OCI-LY3 (cell line): ENCODE measurements at regions not wholly inside any gene's neighbourhood (a gene's known extent, or its start where the extent isn't known, plus 50 kb on each side); places are given as distances from the start of the nearest gene placed in this dataset.

Experiments
- H2AFZ ChIP-seq: fragments of 200-600, 300-600 bp; shearing (Covaris generic); 2 replicates; pipeline ENCODE4 v1.6.0; 2014; ENCODE audit warnings: antibody characterized with exemption, low read depth, low read length
- H3K27ac ChIP-seq: fragments of 200-600, 300-600 bp; sonication (generic); 2 replicates; pipeline ENCODE4 v1.5.1; 2014; ENCODE audit warnings: mild to moderate bottlenecking, low read length, moderate library complexity, mixed read lengths
- H3K27me3 ChIP-seq: fragments of 200-600, 300-600 bp; sonication (generic); 2 replicates; pipeline ENCODE4 v1.6.1; 2014; ENCODE audit warnings: low read depth, low read length, mixed read lengths
- H3K36me3 ChIP-seq: fragments of 200-600, 300-600 bp; sonication (generic); replicated peaks from 2 replicates; pipeline ENCODE3; 2014; ENCODE audit warnings: low read depth, low read length, mixed read lengths
- H3K4me1 ChIP-seq: fragments of 300-600, 200-600 bp; sonication (generic); 2 replicates; pipeline ENCODE4 v1.6.1; 2014; ENCODE audit warnings: low read length, mixed read lengths
- H3K4me2 ChIP-seq: fragments of 200-600, 300-600 bp; sonication (generic); 2 replicates; pipeline ENCODE4 v1.6.1; 2014; ENCODE audit warnings: low read length, mixed read lengths
- H3K4me3 ChIP-seq: fragments of 300-600, 200-600 bp; sonication (generic); 2 replicates; pipeline ENCODE4 v1.5.1; 2014; ENCODE audit warnings: antibody characterized with exemption, mild to moderate bottlenecking, low read length, moderate library complexity
- H3K79me2 ChIP-seq: fragments of 300-600, 200-600 bp; shearing (Covaris generic); 2 replicates; pipeline ENCODE4 v1.6.1; 2014; ENCODE audit warnings: mild to moderate bottlenecking, low read length, mixed read lengths
- H3K9ac ChIP-seq: fragments of 300-600, 200-600 bp; shearing (Covaris generic); 2 replicates; pipeline ENCODE4 v1.6.0; 2014; ENCODE audit warnings: mild to moderate bottlenecking, low read length, moderate library complexity
- H3K9me3 ChIP-seq: fragments of 200-600, 300-600 bp; shearing (Covaris generic); 2 replicates; pipeline ENCODE4 v1.6.1; 2014; ENCODE audit warnings: low read length, mixed read lengths; ENCODE audit not compliant: insufficient read depth
- H4K20me1 ChIP-seq: fragments of 200-600, 300-600 bp; sonication (generic); 2 replicates; pipeline ENCODE4 v1.6.1; 2016; ENCODE audit warnings: low read length, mixed read lengths; ENCODE audit not compliant: insufficient read depth
- CTCF ChIP-seq: fragments of 200-600, 300-600 bp; sonication (generic); IDR thresholded peaks from 2 replicates; pipeline ENCODE4 v1.5.1; 2014; ENCODE audit warnings: antibody characterized with exemption, low read length, low read depth
- EZH2phosphoT487 ChIP-seq: fragments of 200-600 bp; shearing (Covaris generic); IDR thresholded peaks from 2 replicates; pipeline ENCODE4 v1.6.1; 2018; ENCODE audit warnings: antibody characterized with exemption, mixed run types, low read depth

- Histone ChIP-seq H3K4me3 (no peak overlapping the region), H3K4me1 (peaks cover 5% of the 10 kb centered on the region; the same call in 1 of the 2 replicates), H4K20me1 (no peaks in the 10 kb centered on the region), H3K36me3 (no peaks in the 10 kb centered on the region), H3K9ac (no peak overlapping the region), H3K79me2 (no peaks in the 10 kb centered on the region), H3K4me2 (no peak overlapping the region), H3K27me3 (no peaks in the 10 kb centered on the region), H3K9me3 (no peaks in the 10 kb centered on the region), H3K27ac (no peak overlapping the region), H2AFZ (no peak overlapping the region)
- TF ChIP-seq CTCF (no peak), EZH2phosphoT487 (no peak)
Observed at GRCh38 chr20:53803492-53804155, 210.0 kb upstream of the ZNF217 start.

- TF ChIP-seq EZH2phosphoT487 (no peak), CTCF (no peak)
- Histone ChIP-seq H3K27ac (no peak overlapping the region), H3K9ac (no peak overlapping the region), H3K4me3 (no peak overlapping the region), H4K20me1 (no peaks in the 10 kb centered on the region), H3K9me3 (no peaks in the 10 kb centered on the region), H3K4me1 (peaks cover 5% of the 10 kb centered on the region; the same call in 1 of the 2 replicates), H3K27me3 (no peaks in the 10 kb centered on the region), H3K36me3 (no peaks in the 10 kb centered on the region), H3K79me2 (no peaks in the 10 kb centered on the region), H2AFZ (no peak overlapping the region), H3K4me2 (no peak overlapping the region)
Observed at GRCh38 chr20:53801609-53802370, 208.2 kb upstream of the ZNF217 start.

- Histone ChIP-seq H3K27ac (no peak overlapping the region), H2AFZ (no peak overlapping the region; the same call in 1 of the 2 replicates), H3K27me3 (no peaks in the 10 kb centered on the region), H3K9me3 (no peaks in the 10 kb centered on the region), H4K20me1 (no peaks in the 10 kb centered on the region), H3K4me1 (peaks cover 5% of the 10 kb centered on the region; the same call in 1 of the 2 replicates), H3K4me2 (peak overlapping the region; percentile 13; the same call in 1 of the 2 replicates), H3K4me3 (no peak overlapping the region), H3K9ac (no peak overlapping the region), H3K79me2 (no peaks in the 10 kb centered on the region), H3K36me3 (no peaks in the 10 kb centered on the region)
- no peak for TF ChIP-seq EZH2phosphoT487
Observed at GRCh38 chr20:53800883-53801604, 207.4 kb upstream of the ZNF217 start.

GRCh38 chr20:53800418-53800817 lies 206.8 kb upstream of the ZNF217 start:
- Histone ChIP-seq H2AFZ (no peak overlapping the region), H4K20me1 (no peaks in the 10 kb centered on the region), H3K4me1 (peaks cover 5% of the 10 kb centered on the region; the same call in 1 of the 2 replicates), H3K4me3 (no peak overlapping the region), H3K36me3 (no peaks in the 10 kb centered on the region), H3K27me3 (no peaks in the 10 kb centered on the region), H3K9ac (no peak overlapping the region), H3K27ac (no peak overlapping the region), H3K9me3 (no peaks in the 10 kb centered on the region), H3K79me2 (no peaks in the 10 kb centered on the region), H3K4me2 (no peak overlapping the region)
- TF ChIP-seq CTCF (no peak), EZH2phosphoT487 (no peak)
